Esophagus squamous epithelium (tissue), 4 donors: ENCODE measurements at regions not wholly inside any gene's neighbourhood (a gene's known extent, or its start where the extent isn't known, plus 50 kb on each side); places are given as distances from the start of the nearest gene placed in this dataset.

Experiments used
- CTCF ChIP-seq, 6 experiments: fragments of 450-650 bp in 4 of 6; fragments of 200-600 bp in 2 of 6; sonication (generic) in 2 of 6; IDR thresholded peaks; one replicate each; pipeline ENCODE4 v1.5.1; 2016 to 2019; ENCODE audit warnings: antibody characterized with exemption in 6 of 6, mild to moderate bottlenecking in 4 of 6, moderate library complexity in 4 of 6
- POLR2A ChIP-seq, 4 donors: fragments of 450-650 bp; IDR thresholded peaks; one replicate each; pipeline ENCODE4 v1.6.1; 2017; ENCODE audit warnings: antibody characterized with exemption in 4 of 4, mild to moderate bottlenecking in 4 of 4, moderate library complexity in 3 of 4

- TF ChIP-seq POLR2A (IDR thresholded peaks at IDR 0.05) (no peak), CTCF (IDR thresholded peaks at IDR 0.05) (no peak)
These were observed 54.3 kb upstream of the TCF21 start for GRCh38 chr6:133834472-133835170.
